HEK293 (cell line): ENCODE measurements at regions not wholly inside any gene's neighbourhood (a gene's known extent, or its start where the extent isn't known, plus 50 kb on each side); places are given as distances from the start of the nearest gene placed in this dataset.

Experiments used
- CTCF ChIP-seq: fragments of 450-650 bp; formaldehyde crosslinking; IDR thresholded peaks from 2 replicates; pipeline ENCODE4 v1.5.1; 2016; ENCODE audit warnings: missing biosample characterization, missing genetic modification characterization
- MZF1 ChIP-seq: fragments of 450-650 bp; formaldehyde crosslinking; IDR thresholded peaks from 2 replicates; pipeline ENCODE4 v1.5.1; 2017; ENCODE audit warnings: missing biosample characterization, missing genetic modification characterization, borderline replicate concordance
- REPIN1 ChIP-seq: fragments of 450-650 bp; formaldehyde crosslinking; IDR thresholded peaks from 2 replicates; pipeline ENCODE4 v1.5.1; 2017; ENCODE audit warnings: missing biosample characterization, missing genetic modification characterization, low read depth
- SCRT2 ChIP-seq: fragments of 450-650 bp; formaldehyde crosslinking; IDR thresholded peaks from 2 replicates; pipeline ENCODE4 v1.5.1; 2016; ENCODE audit warnings: missing biosample characterization, missing genetic modification characterization
- SP7 ChIP-seq: fragments of 450-650 bp; formaldehyde crosslinking; IDR thresholded peaks from 2 replicates; pipeline ENCODE4 v1.5.1; 2016; ENCODE audit warnings: missing biosample characterization, missing genetic modification characterization
- ZNF146 ChIP-seq: fragments of 450-650 bp; formaldehyde crosslinking; IDR thresholded peaks from 2 replicates; pipeline ENCODE4 v1.5.1; 2016; ENCODE audit warnings: missing biosample characterization, missing genetic modification characterization
- TF ChIP-seq, protein P1 (sequence below): fragments of 450-650 bp; formaldehyde crosslinking; IDR thresholded peaks from 2 replicates; pipeline ENCODE4 v1.5.1; 2016; ENCODE audit warnings: missing biosample characterization, missing genetic modification characterization

- no peak for TF ChIP-seq MZF1 (tag by site-specific recombination)
- TF ChIP-seq REPIN1 = no peak
- TF ChIP-seq CTCF = no peak
- no peak for TF ChIP-seq SP7 (tag by site-specific recombination)
- TF ChIP-seq SCRT2 (tag by site-specific recombination) = no peak
- TF ChIP-seq, protein P1, sequence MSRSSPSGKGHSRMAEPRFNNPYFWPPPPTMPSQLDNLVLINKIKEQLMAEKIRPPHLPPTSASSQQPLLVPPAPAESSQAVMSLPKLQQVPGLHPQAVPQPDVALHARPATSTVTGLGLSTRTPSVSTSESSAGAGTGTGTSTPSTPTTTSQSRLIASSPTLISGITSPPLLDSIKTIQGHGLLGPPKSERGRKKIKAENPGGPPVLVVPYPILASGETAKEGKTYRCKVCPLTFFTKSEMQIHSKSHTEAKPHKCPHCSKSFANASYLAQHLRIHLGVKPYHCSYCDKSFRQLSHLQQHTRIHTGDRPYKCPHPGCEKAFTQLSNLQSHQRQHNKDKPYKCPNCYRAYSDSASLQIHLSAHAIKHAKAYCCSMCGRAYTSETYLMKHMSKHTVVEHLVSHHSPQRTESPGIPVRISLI (tag by site-specific recombination) = no peak
- TF ChIP-seq ZNF146 (tag by site-specific recombination) = no peak
Observed at GRCh38 chr5:126009566-126009965, 413.6 kb upstream of the GRAMD2B start.
